ENCODE measurements at regions not wholly inside any gene's neighbourhood (a gene's known extent, or its start where the extent isn't known, plus 50 kb on each side); places are given as distances from the start of the nearest gene placed in this dataset.
"Not testable (repeated sequence)": the region's sequence is repeated elsewhere in the genome, so short reads cannot be mapped to it uniquely, and the experiment has no call there.

- Histone ChIP-seq H3K4me1 (ENCODE audit: control insufficient read depth in 5 of 5, insufficient read depth in 5 of 5, low read length in 5 of 5) (no peaks in the 10 kb centered on the region), H3K4me3 (ENCODE audit: low read depth in 1 of 5, low read length in 5 of 5) (no peak overlapping the region), H3K36me3 (ENCODE audit: control insufficient read depth in 5 of 5, insufficient read depth in 5 of 5, low read length in 5 of 5) (no peaks in the 10 kb centered on the region), H3K27me3 (ENCODE audit: control insufficient read depth in 5 of 5, insufficient read depth in 4 of 5, low read length in 5 of 5) (no peaks in the 10 kb centered on the region), H3K9ac (ENCODE audit: low read length in 5 of 5) (no peak overlapping the region), H3K9me3 (ENCODE audit: control insufficient read depth in 5 of 5, low read length in 5 of 5) (peaks cover 6 to 10% (median 8%) of the 10 kb centered on the region in 5 donors), H3K27ac (ENCODE audit: low read depth, low read length) (no peak overlapping the region)
These were observed 318.1 kb downstream of the AEBP2 start for GRCh38 chr12:19757317-19757877.

DNA sequence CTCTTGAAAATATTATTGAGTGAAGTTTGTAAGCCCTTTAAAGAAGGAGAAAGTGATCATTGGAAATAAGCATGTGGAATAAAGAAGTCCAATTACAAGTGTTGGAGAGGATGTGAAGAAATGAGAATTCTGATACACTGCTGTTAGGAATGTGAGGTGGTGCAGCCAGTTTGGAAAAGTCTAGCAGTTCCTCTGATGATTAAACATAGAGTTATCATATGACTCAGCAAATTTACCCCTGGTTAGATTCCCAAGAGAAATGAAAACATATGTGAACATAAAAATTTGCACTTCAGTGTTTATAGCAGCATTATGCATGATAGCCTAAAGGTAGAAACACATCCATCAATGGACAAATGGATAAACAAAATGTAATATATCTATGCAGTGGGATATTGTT is 319.9 kb downstream of the AEBP2 start:
- H3K27me3 ChIP-seq (ENCODE audit: control insufficient read depth in 5 of 5, insufficient read depth in 4 of 5, low read length in 5 of 5): no peaks in the 10 kb centered on the region
- no peak overlapping the region for H3K4me3 ChIP-seq (ENCODE audit: low read depth in 1 of 5, low read length in 5 of 5)
- H3K36me3 ChIP-seq (ENCODE audit: control insufficient read depth in 5 of 5, insufficient read depth in 5 of 5, low read length in 5 of 5): no peaks in the 10 kb centered on the region
- H3K9ac ChIP-seq (ENCODE audit: low read length in 5 of 5): no peak overlapping the region
- H3K9me3 ChIP-seq (ENCODE audit: control insufficient read depth in 5 of 5, low read length in 5 of 5): no peaks in the 10 kb centered on the region
- H3K27ac ChIP-seq (ENCODE audit: low read depth, low read length): no peak overlapping the region
- H3K4me1 ChIP-seq (ENCODE audit: control insufficient read depth in 5 of 5, insufficient read depth in 5 of 5, low read length in 5 of 5): no peaks in the 10 kb centered on the region

DNA sequence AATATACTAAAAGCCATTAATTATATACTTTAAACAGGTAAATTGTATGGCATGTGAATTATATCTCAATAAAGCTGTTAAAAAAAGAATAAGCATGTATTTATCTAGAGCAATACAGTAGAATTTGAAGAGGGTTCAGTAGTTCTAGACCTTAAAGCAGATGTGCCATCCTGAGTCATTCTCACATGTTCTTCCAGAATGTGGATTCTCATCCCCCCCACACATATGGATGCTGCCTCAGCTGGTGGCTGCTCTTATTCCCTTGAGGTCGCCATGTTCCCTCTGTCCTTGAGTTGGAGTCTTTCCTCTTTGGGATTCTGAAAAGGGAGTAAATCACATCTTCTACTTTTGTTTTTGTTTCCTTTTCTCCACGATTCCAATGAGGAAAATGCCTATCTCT is 321.3 kb downstream of the AEBP2 start:
- H3K9me3 ChIP-seq (ENCODE audit: control insufficient read depth in 5 of 5, low read length in 5 of 5): no peaks in the 10 kb centered on the region
- no peaks in the 10 kb centered on the region for H3K36me3 ChIP-seq (ENCODE audit: control insufficient read depth in 5 of 5, insufficient read depth in 5 of 5, low read length in 5 of 5)
- H3K9ac ChIP-seq (ENCODE audit: low read length in 5 of 5): no peak overlapping the region
- no peak overlapping the region for H3K4me3 ChIP-seq (ENCODE audit: low read depth in 1 of 5, low read length in 5 of 5)
- no peaks in the 10 kb centered on the region for H3K27me3 ChIP-seq (ENCODE audit: control insufficient read depth in 5 of 5, insufficient read depth in 4 of 5, low read length in 5 of 5)
- peaks cover 0 to 2% (median 0%) of the 10 kb centered on the region in 5 donors for H3K4me1 ChIP-seq (ENCODE audit: control insufficient read depth in 5 of 5, insufficient read depth in 5 of 5, low read length in 5 of 5)
- no peak overlapping the region for H3K27ac ChIP-seq (ENCODE audit: low read depth, low read length)

DNA sequence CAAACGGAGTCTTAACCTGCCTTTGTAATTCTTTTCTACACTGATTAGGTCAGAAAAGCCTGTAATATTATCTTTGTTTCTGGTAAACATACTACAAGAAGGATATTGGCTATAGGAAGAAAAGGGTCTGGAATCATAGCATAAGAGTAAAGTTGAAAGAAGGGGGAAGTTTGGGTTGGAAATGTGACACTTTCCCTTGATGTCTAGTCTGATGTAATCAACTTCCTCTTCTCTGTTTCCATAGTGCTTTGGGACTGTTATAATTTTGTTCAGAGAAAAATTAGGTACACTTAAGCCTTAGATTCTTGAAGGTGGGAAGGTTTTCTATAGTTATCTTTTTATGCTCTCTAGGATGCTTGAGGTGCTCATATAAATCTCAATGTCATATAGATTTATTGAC is 322.2 kb downstream of the AEBP2 start:
- no peaks in the 10 kb centered on the region for H3K27me3 ChIP-seq (ENCODE audit: control insufficient read depth in 5 of 5, insufficient read depth in 4 of 5, low read length in 5 of 5)
- H3K9ac ChIP-seq (ENCODE audit: low read length in 5 of 5): no peak overlapping the region
- no peaks in the 10 kb centered on the region for H3K36me3 ChIP-seq (ENCODE audit: control insufficient read depth in 5 of 5, insufficient read depth in 5 of 5, low read length in 5 of 5)
- no peak overlapping the region for H3K27ac ChIP-seq (ENCODE audit: low read depth, low read length)
- H3K9me3 ChIP-seq (ENCODE audit: control insufficient read depth in 5 of 5, low read length in 5 of 5): no peaks in the 10 kb centered on the region
- no peak overlapping the region for H3K4me3 ChIP-seq (ENCODE audit: low read depth in 1 of 5, low read length in 5 of 5)
- H3K4me1 ChIP-seq (ENCODE audit: control insufficient read depth in 5 of 5, insufficient read depth in 5 of 5, low read length in 5 of 5): peaks cover 0 to 2% (median 0%) of the 10 kb centered on the region in 5 donors

DNA sequence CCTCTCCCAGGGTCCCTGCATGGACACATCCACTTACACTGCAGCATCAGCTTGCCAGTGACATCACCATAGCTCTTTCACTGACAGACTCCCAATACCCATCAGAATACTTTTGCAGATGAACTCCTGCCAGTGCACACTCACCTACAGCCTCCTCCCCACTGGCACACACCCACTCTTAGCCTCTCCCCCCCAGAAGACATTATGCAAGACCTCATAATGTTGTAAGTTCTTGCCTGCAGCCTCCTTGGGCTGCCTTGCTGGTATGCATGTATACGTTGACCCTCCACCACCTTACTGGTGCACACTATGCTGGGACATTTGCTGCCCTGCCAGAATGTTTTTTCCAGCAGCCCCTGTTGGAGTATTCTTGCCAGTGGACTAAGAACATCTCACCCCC is 324.2 kb downstream of the AEBP2 start:
- Histone ChIP-seq H3K9me3 (ENCODE audit: control insufficient read depth in 5 of 5, low read length in 5 of 5) (no peaks in the 10 kb centered on the region), H3K9ac (ENCODE audit: low read length in 5 of 5) (no peak overlapping the region), H3K4me1 (ENCODE audit: control insufficient read depth in 5 of 5, insufficient read depth in 5 of 5, low read length in 5 of 5) (peaks cover 0 to 2% (median 0%) of the 10 kb centered on the region in 5 donors), H3K27me3 (ENCODE audit: control insufficient read depth in 5 of 5, insufficient read depth in 4 of 5, low read length in 5 of 5) (no peaks in the 10 kb centered on the region), H3K4me3 (ENCODE audit: low read depth in 1 of 5, low read length in 5 of 5) (no peak overlapping the region), H3K36me3 (ENCODE audit: control insufficient read depth in 5 of 5, insufficient read depth in 5 of 5, low read length in 5 of 5) (no peaks in the 10 kb centered on the region), H3K27ac (ENCODE audit: low read depth, low read length) (no peak overlapping the region)

DNA sequence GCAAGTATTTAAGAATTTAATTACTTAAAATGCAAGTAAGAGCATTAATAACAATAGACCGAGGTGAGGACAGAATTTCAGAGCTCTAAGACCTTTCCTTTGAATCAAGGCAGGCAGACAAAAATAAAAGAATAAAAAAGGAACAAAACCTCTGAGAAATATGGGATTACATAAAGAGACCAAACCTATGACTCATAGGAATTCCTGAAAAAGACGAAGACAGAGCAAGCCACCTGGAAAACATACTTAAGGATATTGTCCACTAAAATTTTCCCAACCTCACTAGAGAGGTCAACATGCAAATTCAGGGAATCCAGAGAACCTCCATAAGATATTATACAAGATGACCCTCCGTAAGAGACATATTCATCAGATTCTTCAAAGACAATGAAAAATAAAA is 325.1 kb downstream of the AEBP2 start:
- peaks cover 0 to 2% (median 0%) of the 10 kb centered on the region in 5 donors for H3K4me1 ChIP-seq (ENCODE audit: control insufficient read depth in 5 of 5, insufficient read depth in 5 of 5, low read length in 5 of 5)
- no peak overlapping the region for H3K27ac ChIP-seq (ENCODE audit: low read depth, low read length)

DNA sequence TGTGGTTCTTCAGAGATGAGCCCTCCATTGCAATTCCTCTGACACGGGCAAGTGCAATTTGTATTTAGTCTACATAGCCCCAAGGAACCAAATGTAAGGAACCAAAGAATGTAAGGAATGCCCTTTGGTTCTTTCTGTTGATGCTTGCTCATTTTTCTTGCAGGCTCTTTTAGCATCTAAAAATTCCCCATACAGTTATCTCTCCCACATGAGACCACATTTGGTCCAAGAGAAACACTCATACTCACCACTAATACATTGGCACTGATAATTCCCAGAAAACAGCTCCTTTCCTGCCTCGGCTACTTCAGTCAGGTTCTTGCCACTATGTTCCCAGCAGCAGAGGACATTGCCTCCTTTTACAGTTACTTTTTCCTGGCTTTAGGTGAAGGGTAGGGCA is 332.6 kb downstream of the AEBP2 start:
- Histone ChIP-seq H3K4me3 (ENCODE audit: low read depth in 1 of 5, low read length in 5 of 5) (no peak overlapping the region), H3K4me1 (ENCODE audit: control insufficient read depth in 5 of 5, insufficient read depth in 5 of 5, low read length in 5 of 5) (no peaks in the 10 kb centered on the region), H3K27ac (ENCODE audit: low read depth, low read length) (no peak overlapping the region), H3K9ac (ENCODE audit: low read length in 5 of 5) (no peak overlapping the region), H3K9me3 (ENCODE audit: control insufficient read depth in 5 of 5, low read length in 5 of 5) (no peaks in the 10 kb centered on the region), H3K27me3 (ENCODE audit: control insufficient read depth in 5 of 5, insufficient read depth in 4 of 5, low read length in 5 of 5) (no peaks in the 10 kb centered on the region), H3K36me3 (ENCODE audit: control insufficient read depth in 5 of 5, insufficient read depth in 5 of 5, low read length in 5 of 5) (no peaks in the 10 kb centered on the region)

More for the DNA sequence above, 325.1 kb downstream of the AEBP2 start:
- Histone ChIP-seq H3K27me3 (ENCODE audit: control insufficient read depth in 5 of 5, insufficient read depth in 4 of 5, low read length in 5 of 5) (no peaks in the 10 kb centered on the region), H3K9ac (ENCODE audit: low read length in 5 of 5) (no peak overlapping the region), H3K4me3 (ENCODE audit: low read depth in 1 of 5, low read length in 5 of 5) (no peak overlapping the region), H3K9me3 (ENCODE audit: control insufficient read depth in 5 of 5, low read length in 5 of 5) (no peaks in the 10 kb centered on the region), H3K36me3 (ENCODE audit: control insufficient read depth in 5 of 5, insufficient read depth in 5 of 5, low read length in 5 of 5) (no peaks in the 10 kb centered on the region)

DNA sequence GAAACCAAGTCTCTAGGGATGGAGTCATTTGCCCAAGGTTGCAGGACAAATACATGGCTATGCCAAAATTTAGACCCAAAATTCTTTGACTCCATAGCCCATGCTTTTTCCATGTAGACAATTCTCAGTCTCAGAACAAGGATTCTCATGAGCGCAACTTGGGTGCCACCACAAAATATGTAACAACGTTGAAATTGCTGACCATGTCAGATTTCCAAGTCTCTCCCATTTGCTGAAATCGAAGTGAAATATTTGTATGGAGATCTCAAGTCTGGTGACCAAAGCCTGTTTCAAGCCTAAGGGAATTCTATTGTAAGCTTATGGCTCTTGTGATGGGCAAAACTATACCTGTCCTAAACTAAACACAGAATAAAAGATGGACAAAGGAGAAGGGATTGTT is 333.5 kb downstream of the AEBP2 start:
- H3K4me1 ChIP-seq (ENCODE audit: control insufficient read depth in 5 of 5, insufficient read depth in 5 of 5, low read length in 5 of 5): no peaks in the 10 kb centered on the region
- no peaks in the 10 kb centered on the region for H3K36me3 ChIP-seq (ENCODE audit: control insufficient read depth in 5 of 5, insufficient read depth in 5 of 5, low read length in 5 of 5)
- no peak overlapping the region for H3K4me3 ChIP-seq (ENCODE audit: low read depth in 1 of 5, low read length in 5 of 5)
- no peaks in the 10 kb centered on the region for H3K27me3 ChIP-seq (ENCODE audit: control insufficient read depth in 5 of 5, insufficient read depth in 4 of 5, low read length in 5 of 5)
- no peak overlapping the region for H3K27ac ChIP-seq (ENCODE audit: low read depth, low read length)
- no peak overlapping the region for H3K9ac ChIP-seq (ENCODE audit: low read length in 5 of 5)
- no peaks in the 10 kb centered on the region for H3K9me3 ChIP-seq (ENCODE audit: control insufficient read depth in 5 of 5, low read length in 5 of 5)

DNA sequence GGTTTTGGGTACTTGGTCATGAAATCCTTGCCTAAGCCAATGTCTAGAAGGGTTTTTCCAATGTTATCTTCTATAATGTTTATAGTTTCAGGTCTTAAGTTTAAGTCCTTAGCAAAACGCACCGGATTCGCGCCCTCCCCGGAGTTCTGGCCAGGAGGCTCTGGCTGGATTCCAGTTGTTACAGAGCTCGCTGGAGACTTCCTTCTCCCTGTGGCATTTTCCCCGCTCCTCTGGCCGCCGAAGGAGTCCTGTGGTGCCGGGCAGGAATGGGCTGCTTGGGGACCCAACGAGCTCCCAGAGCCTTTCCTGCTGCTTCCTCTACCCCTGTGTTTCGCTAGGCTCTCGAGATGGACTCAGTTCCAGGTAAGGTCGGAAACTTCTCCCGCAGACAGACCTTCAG is 335.9 kb downstream of the AEBP2 start:
- no peak overlapping the region for H3K27ac ChIP-seq (ENCODE audit: low read depth, low read length)

DNA sequence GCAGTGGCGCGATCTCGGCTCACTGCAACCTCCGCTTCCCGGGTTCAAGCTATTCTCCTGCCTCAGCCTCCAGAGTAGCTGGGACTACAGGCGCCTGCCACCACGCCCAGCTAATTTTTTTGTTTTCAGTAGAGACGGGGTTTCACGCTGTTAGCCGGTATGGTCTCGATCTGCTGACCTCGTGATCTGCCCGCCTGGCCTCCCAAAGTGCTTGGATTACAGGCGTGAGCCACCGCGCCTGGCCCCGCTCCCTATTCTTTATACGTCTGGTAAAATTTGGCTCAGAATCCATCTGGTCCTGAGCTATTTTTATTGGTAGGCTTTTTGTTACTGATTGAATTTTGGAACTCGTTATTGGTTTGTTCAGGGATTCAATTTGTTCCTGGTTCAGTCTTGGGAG is 336.7 kb downstream of the AEBP2 start:
- not testable (repeated sequence) for H3K36me3 ChIP-seq (ENCODE audit: control insufficient read depth in 5 of 5, insufficient read depth in 5 of 5, low read length in 5 of 5); H3K9me3 ChIP-seq (ENCODE audit: control insufficient read depth in 5 of 5, low read length in 5 of 5); H3K4me3 ChIP-seq (ENCODE audit: low read depth in 1 of 5, low read length in 5 of 5); H3K9ac ChIP-seq (ENCODE audit: low read length in 5 of 5); H3K27me3 ChIP-seq (ENCODE audit: control insufficient read depth in 5 of 5, insufficient read depth in 4 of 5, low read length in 5 of 5); H3K27ac ChIP-seq (ENCODE audit: low read depth, low read length)
- H3K4me1 ChIP-seq (ENCODE audit: control insufficient read depth in 5 of 5, insufficient read depth in 5 of 5, low read length in 5 of 5): peaks cover 0 to 11% (median 4%) of the 10 kb centered on the region in 5 donors

More for the DNA sequence above, 335.9 kb downstream of the AEBP2 start:
- no peaks in the 10 kb centered on the region for H3K9me3 ChIP-seq (ENCODE audit: control insufficient read depth in 5 of 5, low read length in 5 of 5)
- no peak overlapping the region for H3K4me3 ChIP-seq (ENCODE audit: low read depth in 1 of 5, low read length in 5 of 5)
- peaks cover 0 to 11% (median 4%) of the 10 kb centered on the region in 5 donors for H3K4me1 ChIP-seq (ENCODE audit: control insufficient read depth in 5 of 5, insufficient read depth in 5 of 5, low read length in 5 of 5)
- no peaks in the 10 kb centered on the region for H3K36me3 ChIP-seq (ENCODE audit: control insufficient read depth in 5 of 5, insufficient read depth in 5 of 5, low read length in 5 of 5)
- no peak overlapping the region for H3K9ac ChIP-seq (ENCODE audit: low read length in 5 of 5)
- H3K27me3 ChIP-seq (ENCODE audit: control insufficient read depth in 5 of 5, insufficient read depth in 4 of 5, low read length in 5 of 5): no peaks in the 10 kb centered on the region

DNA sequence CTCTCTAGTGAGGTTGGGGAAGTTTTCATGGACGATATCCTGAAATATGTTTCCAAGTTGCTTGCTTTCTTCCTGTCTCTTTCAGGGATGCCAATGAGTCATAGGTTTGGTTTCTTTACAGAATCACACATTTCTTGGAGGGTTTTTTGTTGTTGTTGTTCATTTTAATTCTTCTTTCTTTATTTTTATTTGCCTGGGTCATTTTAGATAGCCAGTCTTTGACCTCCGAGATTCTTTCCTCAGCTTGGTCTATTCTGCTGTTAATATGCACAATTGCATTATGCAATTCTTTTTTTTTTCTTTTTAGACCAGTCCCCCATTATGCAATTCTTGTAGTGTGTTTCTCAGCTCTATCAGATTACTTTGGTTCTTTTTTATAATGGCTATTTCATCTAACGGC is 338.9 kb downstream of the AEBP2 start:
- Histone ChIP-seq H3K4me1 (ENCODE audit: control insufficient read depth in 5 of 5, insufficient read depth in 5 of 5, low read length in 5 of 5) (peaks cover 0 to 11% (median 4%) of the 10 kb centered on the region in 5 donors), H3K4me3 (ENCODE audit: low read depth in 1 of 5, low read length in 5 of 5) (no peak overlapping the region), H3K9ac (ENCODE audit: low read length in 5 of 5) (no peak overlapping the region), H3K27me3 (ENCODE audit: control insufficient read depth in 5 of 5, insufficient read depth in 4 of 5, low read length in 5 of 5) (no peaks in the 10 kb centered on the region), H3K9me3 (ENCODE audit: control insufficient read depth in 5 of 5, low read length in 5 of 5) (no peaks in the 10 kb centered on the region), H3K36me3 (ENCODE audit: control insufficient read depth in 5 of 5, insufficient read depth in 5 of 5, low read length in 5 of 5) (no peaks in the 10 kb centered on the region), H3K27ac (ENCODE audit: low read depth, low read length) (no peak overlapping the region)

All from subcutaneous abdominal adipose tissue (tissue), 5 donors.